SK-N-SH treated with all-trans-retinoic acid at 6 μM for 48 hours (cell line): ENCODE measurements at regions not wholly inside any gene's neighbourhood (a gene's known extent, or its start where the extent isn't known, plus 50 kb on each side); places are given as distances from the start of the nearest gene placed in this dataset.

Experiments
- ATAC-seq: fragments of 200-7000 bp; cut with Tn5 transposase; 3 replicates; pipeline ENCODE4 v1.9.1; 2020; ENCODE audit warnings: mild to moderate bottlenecking, moderate library complexity
- ARNTL ChIP-seq: fragments of 450-650 bp; formaldehyde crosslinking; IDR thresholded peaks from 2 replicates; pipeline ENCODE4 v1.5.0; 2020; ENCODE audit warnings: low read depth, mild to moderate bottlenecking, moderate library complexity, borderline replicate concordance
- BACH2 ChIP-seq: fragments of 250-450 bp; sonication (Bioruptor Pico); IDR thresholded peaks from 2 replicates; pipeline ENCODE4 v1.9.0; 2021; ENCODE audit warnings: mild to moderate bottlenecking, borderline replicate concordance
- CSDC2 ChIP-seq: fragments of 250-450 bp; sonication (Bioruptor Pico); IDR thresholded peaks from 2 replicates; pipeline ENCODE4 v1.5.0; 2020; ENCODE audit warnings: mild to moderate bottlenecking, moderate library complexity
- GLIS3 ChIP-seq: fragments of 250-450 bp; sonication (Bioruptor Pico); IDR thresholded peaks from 2 replicates; pipeline ENCODE4 v1.5.0; 2020; ENCODE audit warnings: mild to moderate bottlenecking, moderate library complexity
- ISL1 ChIP-seq: fragments of 250-450 bp; sonication (Bioruptor Pico); IDR thresholded peaks from 2 replicates; pipeline ENCODE4 v2.1.2; 2022; ENCODE audit warnings: mild to moderate bottlenecking, moderate library complexity
- OSR1 ChIP-seq: fragments of 250-450 bp; sonication (Bioruptor Pico); IDR thresholded peaks from 2 replicates; pipeline ENCODE4 v1.8.0; 2022; ENCODE audit warnings: moderate library complexity, mild to moderate bottlenecking, inconsistent platforms
- PPARA ChIP-seq: fragments of 250-450 bp; sonication (Bioruptor Pico); IDR thresholded peaks from 2 replicates; pipeline ENCODE4 v1.5.0; 2020; ENCODE audit warnings: mild to moderate bottlenecking, borderline replicate concordance
- RARB ChIP-seq: fragments of 250-450 bp; sonication (Bioruptor Pico); IDR thresholded peaks from 2 replicates; pipeline ENCODE4 v1.8.0; 2021; ENCODE audit warnings: mild to moderate bottlenecking, moderate library complexity
- SNAI2 ChIP-seq: fragments of 250-450 bp; sonication (Bioruptor Pico); IDR thresholded peaks from 2 replicates; pipeline ENCODE4 v1.5.0; 2020; ENCODE audit warnings: mild to moderate bottlenecking, moderate library complexity
- TCF4 ChIP-seq: fragments of 250-450 bp; sonication (Bioruptor Pico); IDR thresholded peaks from 2 replicates; pipeline ENCODE4 v1.8.0; 2021; ENCODE audit warnings: mild to moderate bottlenecking, moderate library complexity, borderline replicate concordance
- TOX ChIP-seq: fragments of 250-450 bp; sonication (Bioruptor Pico); IDR thresholded peaks from 2 replicates; pipeline ENCODE4 v1.8.0; 2021; ENCODE audit warnings: mild to moderate bottlenecking, moderate library complexity, borderline replicate concordance
- ZC3H10 ChIP-seq: fragments of 250-450 bp; sonication (Bioruptor Pico); IDR thresholded peaks from 2 replicates; pipeline ENCODE4 v1.5.1; 2021; ENCODE audit warnings: mild to moderate bottlenecking, moderate library complexity
- ZFP3 ChIP-seq: fragments of 250-450 bp; sonication (Bioruptor Pico); IDR thresholded peaks from 2 replicates; pipeline ENCODE4 v1.5.0; 2020; ENCODE audit warnings: mild to moderate bottlenecking, moderate library complexity
- ZFP30 ChIP-seq: fragments of 450-650 bp; formaldehyde crosslinking; IDR thresholded peaks from 2 replicates; pipeline ENCODE4 v1.5.0; 2022; ENCODE audit warnings: mild to moderate bottlenecking, moderate library complexity
- ZNF565 ChIP-seq: fragments of 450-650 bp; formaldehyde crosslinking; conservative IDR thresholded peaks from 2 replicates; pipeline ENCODE4 v1.5.0; 2020; ENCODE audit warnings: low read depth, mild to moderate bottlenecking, moderate library complexity
- ZNF70 ChIP-seq: fragments of 450-650 bp; formaldehyde crosslinking; IDR thresholded peaks from 2 replicates; pipeline ENCODE4 v1.5.0; 2020; ENCODE audit warnings: mild to moderate bottlenecking, moderate library complexity
- ZNF8 ChIP-seq: fragments of 450-650 bp; formaldehyde crosslinking; IDR thresholded peaks from 2 replicates; pipeline ENCODE4 v1.5.0; 2020; ENCODE audit warnings: mild to moderate bottlenecking, moderate library complexity
- TF ChIP-seq, protein P1 (sequence below): fragments of 250-450 bp; sonication (Bioruptor Pico); IDR thresholded peaks from 2 replicates; pipeline ENCODE4 v1.8.0; 2020; ENCODE audit warnings: mild to moderate bottlenecking, moderate library complexity, borderline replicate concordance
- TF ChIP-seq, protein P2 (sequence below): fragments of 250-450 bp; sonication (Bioruptor Pico); IDR thresholded peaks from 2 replicates; pipeline ENCODE4 v1.5.1; 2021; ENCODE audit warnings: mild to moderate bottlenecking, moderate library complexity
- TF ChIP-seq, protein P3 (sequence below): fragments of 250-450 bp; sonication (Bioruptor Pico); IDR thresholded peaks from 2 replicates; pipeline ENCODE4 v1.5.1; 2020; ENCODE audit warnings: low read depth, mild to moderate bottlenecking, moderate library complexity
- TF ChIP-seq, protein P4 (sequence below): fragments of 250-450 bp; sonication (Bioruptor Pico); IDR thresholded peaks from 2 replicates; pipeline ENCODE4 v1.8.0; 2021; ENCODE audit warnings: low read depth, mild to moderate bottlenecking, moderate library complexity, borderline replicate concordance
- TF ChIP-seq, protein P5 (sequence below): fragments of 250-450 bp; sonication (Bioruptor Pico); IDR thresholded peaks from 2 replicates; pipeline ENCODE4 v1.5.0; 2020; ENCODE audit warnings: mild to moderate bottlenecking, moderate library complexity

DNA sequence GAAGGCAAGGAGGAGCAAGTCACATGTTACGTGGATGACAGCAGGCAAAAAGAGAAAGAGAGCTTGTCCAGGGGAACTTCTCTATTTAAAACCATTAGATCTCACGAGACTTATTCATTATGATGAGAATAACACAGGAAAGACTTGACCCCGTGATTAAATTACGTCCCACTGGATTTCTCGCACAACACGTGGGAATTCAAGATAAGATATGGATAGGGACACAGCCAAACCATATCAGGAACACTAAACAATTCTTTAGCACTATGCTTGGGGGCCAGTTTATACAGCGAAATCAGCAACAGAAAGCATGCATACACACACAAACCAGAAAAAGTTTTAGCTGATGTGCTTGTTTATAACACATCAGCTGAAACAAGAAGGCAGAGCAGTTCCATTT lies 704.2 kb downstream of the OTOL1 start:
- ATAC-seq: no peak
- TF ChIP-seq ZNF70: no peak
- TF ChIP-seq TOX (CRISPR knock-in tag): no peak
- TF ChIP-seq, protein P1, sequence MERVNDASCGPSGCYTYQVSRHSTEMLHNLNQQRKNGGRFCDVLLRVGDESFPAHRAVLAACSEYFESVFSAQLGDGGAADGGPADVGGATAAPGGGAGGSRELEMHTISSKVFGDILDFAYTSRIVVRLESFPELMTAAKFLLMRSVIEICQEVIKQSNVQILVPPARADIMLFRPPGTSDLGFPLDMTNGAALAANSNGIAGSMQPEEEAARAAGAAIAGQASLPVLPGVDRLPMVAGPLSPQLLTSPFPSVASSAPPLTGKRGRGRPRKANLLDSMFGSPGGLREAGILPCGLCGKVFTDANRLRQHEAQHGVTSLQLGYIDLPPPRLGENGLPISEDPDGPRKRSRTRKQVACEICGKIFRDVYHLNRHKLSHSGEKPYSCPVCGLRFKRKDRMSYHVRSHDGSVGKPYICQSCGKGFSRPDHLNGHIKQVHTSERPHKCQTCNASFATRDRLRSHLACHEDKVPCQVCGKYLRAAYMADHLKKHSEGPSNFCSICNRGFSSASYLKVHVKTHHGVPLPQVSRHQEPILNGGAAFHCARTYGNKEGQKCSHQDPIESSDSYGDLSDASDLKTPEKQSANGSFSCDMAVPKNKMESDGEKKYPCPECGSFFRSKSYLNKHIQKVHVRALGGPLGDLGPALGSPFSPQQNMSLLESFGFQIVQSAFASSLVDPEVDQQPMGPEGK (CRISPR knock-in tag): no peak
- no peak for TF ChIP-seq SNAI2
- no peak for TF ChIP-seq ARNTL (CRISPR knock-in tag)
- TF ChIP-seq, protein P2, sequence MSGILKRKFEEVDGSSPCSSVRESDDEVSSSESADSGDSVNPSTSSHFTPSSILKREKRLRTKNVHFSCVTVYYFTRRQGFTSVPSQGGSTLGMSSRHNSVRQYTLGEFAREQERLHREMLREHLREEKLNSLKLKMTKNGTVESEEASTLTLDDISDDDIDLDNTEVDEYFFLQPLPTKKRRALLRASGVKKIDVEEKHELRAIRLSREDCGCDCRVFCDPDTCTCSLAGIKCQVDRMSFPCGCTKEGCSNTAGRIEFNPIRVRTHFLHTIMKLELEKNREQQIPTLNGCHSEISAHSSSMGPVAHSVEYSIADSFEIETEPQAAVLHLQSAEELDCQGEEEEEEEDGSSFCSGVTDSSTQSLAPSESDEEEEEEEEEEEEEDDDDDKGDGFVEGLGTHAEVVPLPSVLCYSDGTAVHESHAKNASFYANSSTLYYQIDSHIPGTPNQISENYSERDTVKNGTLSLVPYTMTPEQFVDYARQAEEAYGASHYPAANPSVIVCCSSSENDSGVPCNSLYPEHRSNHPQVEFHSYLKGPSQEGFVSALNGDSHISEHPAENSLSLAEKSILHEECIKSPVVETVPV: no peak
- TF ChIP-seq, protein P3, sequence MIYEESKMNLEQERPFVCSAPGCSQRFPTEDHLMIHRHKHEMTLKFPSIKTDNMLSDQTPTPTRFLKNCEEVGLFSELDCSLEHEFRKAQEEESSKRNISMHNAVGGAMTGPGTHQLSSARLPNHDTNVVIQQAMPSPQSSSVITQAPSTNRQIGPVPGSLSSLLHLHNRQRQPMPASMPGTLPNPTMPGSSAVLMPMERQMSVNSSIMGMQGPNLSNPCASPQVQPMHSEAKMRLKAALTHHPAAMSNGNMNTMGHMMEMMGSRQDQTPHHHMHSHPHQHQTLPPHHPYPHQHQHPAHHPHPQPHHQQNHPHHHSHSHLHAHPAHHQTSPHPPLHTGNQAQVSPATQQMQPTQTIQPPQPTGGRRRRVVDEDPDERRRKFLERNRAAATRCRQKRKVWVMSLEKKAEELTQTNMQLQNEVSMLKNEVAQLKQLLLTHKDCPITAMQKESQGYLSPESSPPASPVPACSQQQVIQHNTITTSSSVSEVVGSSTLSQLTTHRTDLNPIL (CRISPR knock-in tag): no peak
- no peak for TF ChIP-seq BACH2 (CRISPR knock-in tag)

DNA sequence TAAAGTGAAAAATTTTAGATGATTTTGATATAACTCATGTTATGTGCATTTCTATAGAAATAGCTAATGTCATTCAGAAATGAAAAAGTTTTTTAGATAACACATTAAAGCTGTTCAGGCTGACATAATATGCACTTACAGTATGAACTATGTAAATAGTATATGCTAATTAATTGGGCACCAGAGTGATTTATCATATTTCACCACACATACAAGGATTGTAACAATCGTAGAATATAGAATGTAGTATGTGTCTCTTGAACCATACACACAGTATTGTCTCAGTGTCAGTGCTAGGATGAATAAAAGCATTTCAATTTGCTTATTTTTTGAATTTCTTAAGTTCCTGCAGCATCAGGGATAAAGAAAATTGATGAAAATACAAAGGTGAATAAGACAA lies 710.0 kb downstream of the OTOL1 start:
- ATAC-seq: no peak
- no peak for TF ChIP-seq OSR1 (CRISPR knock-in tag)
- TF ChIP-seq ZNF8 (CRISPR knock-in tag): no peak
- TF ChIP-seq SNAI2: no peak
- TF ChIP-seq, protein P4, sequence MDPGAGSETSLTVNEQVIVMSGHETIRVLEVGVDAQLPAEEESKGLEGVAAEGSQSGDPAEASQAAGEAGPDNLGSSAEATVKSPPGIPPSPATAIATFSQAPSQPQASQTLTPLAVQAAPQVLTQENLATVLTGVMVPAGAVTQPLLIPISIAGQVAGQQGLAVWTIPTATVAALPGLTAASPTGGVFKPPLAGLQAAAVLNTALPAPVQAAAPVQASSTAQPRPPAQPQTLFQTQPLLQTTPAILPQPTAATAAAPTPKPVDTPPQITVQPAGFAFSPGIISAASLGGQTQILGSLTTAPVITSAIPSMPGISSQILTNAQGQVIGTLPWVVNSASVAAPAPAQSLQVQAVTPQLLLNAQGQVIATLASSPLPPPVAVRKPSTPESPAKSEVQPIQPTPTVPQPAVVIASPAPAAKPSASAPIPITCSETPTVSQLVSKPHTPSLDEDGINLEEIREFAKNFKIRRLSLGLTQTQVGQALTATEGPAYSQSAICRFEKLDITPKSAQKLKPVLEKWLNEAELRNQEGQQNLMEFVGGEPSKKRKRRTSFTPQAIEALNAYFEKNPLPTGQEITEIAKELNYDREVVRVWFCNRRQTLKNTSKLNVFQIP (CRISPR knock-in tag): no peak
- no peak for TF ChIP-seq BACH2 (CRISPR knock-in tag)

DNA sequence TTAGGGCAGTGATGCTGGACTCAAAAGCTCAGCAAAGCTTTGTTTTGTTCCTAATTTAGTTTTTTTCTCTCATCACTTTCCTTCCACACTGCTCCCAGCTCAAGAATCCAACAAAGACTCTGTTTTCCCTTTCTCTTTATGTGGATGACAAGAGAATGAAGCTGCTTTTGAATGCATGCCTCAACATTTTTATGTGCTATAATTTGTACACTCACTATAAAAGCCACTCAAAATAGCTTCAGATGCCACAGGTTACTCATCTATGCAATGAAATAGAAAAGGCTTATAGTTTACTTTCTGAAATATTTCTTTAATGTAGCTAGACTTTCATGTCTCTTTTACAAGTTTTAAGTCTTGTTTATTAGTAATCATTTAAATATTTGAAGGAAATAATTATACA lies 714.9 kb downstream of the OTOL1 start:
- ATAC-seq: no peak

DNA sequence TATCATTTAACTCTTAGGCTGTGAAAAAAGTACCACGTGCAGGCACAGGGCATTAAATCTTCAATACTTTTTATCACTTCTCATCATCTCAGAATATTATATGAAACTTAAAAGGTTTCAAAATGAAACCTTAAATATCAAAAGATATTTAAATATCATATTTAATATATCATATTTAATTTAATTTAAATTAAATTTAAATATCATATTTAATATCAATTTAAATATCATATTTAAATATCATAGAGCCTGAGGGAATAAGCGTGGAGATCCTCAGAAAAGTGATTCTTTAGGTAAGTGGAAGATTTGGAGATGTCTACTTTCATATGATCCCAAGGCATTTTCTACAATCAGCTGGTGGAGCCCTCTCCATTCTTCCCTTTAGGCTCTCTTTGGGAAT lies 716.6 kb downstream of the OTOL1 start:
- TF ChIP-seq ZC3H10: no peak
- TF ChIP-seq SNAI2: no peak
- TF ChIP-seq ZFP30 (CRISPR knock-in tag): no peak
- no peak for TF ChIP-seq GLIS3
- TF ChIP-seq ISL1: no peak
- no peak for TF ChIP-seq RARB (CRISPR knock-in tag)
- TF ChIP-seq, protein P1 (CRISPR knock-in tag): no peak
- TF ChIP-seq, protein P5, sequence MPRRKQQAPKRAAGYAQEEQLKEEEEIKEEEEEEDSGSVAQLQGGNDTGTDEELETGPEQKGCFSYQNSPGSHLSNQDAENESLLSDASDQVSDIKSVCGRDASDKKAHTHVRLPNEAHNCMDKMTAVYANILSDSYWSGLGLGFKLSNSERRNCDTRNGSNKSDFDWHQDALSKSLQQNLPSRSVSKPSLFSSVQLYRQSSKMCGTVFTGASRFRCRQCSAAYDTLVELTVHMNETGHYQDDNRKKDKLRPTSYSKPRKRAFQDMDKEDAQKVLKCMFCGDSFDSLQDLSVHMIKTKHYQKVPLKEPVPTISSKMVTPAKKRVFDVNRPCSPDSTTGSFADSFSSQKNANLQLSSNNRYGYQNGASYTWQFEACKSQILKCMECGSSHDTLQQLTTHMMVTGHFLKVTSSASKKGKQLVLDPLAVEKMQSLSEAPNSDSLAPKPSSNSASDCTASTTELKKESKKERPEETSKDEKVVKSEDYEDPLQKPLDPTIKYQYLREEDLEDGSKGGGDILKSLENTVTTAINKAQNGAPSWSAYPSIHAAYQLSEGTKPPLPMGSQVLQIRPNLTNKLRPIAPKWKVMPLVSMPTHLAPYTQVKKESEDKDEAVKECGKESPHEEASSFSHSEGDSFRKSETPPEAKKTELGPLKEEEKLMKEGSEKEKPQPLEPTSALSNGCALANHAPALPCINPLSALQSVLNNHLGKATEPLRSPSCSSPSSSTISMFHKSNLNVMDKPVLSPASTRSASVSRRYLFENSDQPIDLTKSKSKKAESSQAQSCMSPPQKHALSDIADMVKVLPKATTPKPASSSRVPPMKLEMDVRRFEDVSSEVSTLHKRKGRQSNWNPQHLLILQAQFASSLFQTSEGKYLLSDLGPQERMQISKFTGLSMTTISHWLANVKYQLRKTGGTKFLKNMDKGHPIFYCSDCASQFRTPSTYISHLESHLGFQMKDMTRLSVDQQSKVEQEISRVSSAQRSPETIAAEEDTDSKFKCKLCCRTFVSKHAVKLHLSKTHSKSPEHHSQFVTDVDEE: no peak
- TF ChIP-seq OSR1 (CRISPR knock-in tag): no peak
- no peak for TF ChIP-seq ZNF8 (CRISPR knock-in tag)
- ATAC-seq: no peak

More for the DNA sequence above, 714.9 kb downstream of the OTOL1 start:
- TF ChIP-seq TCF4 (CRISPR knock-in tag): no peak
- TF ChIP-seq ZFP30 (CRISPR knock-in tag): no peak
- no peak for TF ChIP-seq PPARA (CRISPR knock-in tag)
- TF ChIP-seq CSDC2 (CRISPR knock-in tag): no peak
- no peak for TF ChIP-seq ZNF565 (CRISPR knock-in tag)
- TF ChIP-seq ISL1: no peak
- no peak for TF ChIP-seq ZFP3 (CRISPR knock-in tag)
- no peak for TF ChIP-seq ZNF8 (CRISPR knock-in tag)
